HEK293 (cell line): ENCODE measurements at regions not wholly inside any gene's neighbourhood (a gene's known extent, or its start where the extent isn't known, plus 50 kb on each side); places are given as distances from the start of the nearest gene placed in this dataset.

ENCODE experiments used
- CTCF ChIA-PET: fragments of 350-600 bp; formaldehyde crosslinking; extraction: SDS; loops from one replicate; lab custom pipeline; 2021; ENCODE audit warnings: antibody characterized with exemption; lab: Yijun Ruan, JAX
- POLR2A ChIA-PET: fragments of 300-600 bp; formaldehyde crosslinking; extraction: SDS; loops from one replicate; lab custom pipeline; 2020; ENCODE audit warnings: antibody characterized with exemption, inconsistent platforms; lab: Yijun Ruan, JAX
- H3K27ac ChIP-seq: fragments of 200-500 bp; sonication (Bioruptor generic); 2 replicates; pipeline ENCODE4 v1.5.1; 2014; ENCODE audit warnings: low read depth, low read length, control low read depth, inconsistent platforms; ENCODE audit errors: extremely low read depth
- H3K36me3 ChIP-seq, 2 experiments: fragments of 200-500 bp in 1 of 2; sonication (Bioruptor generic) in 1 of 2; 1 replicate in 1 of 2; 2 replicates in 1 of 2; pipeline ENCODE4 v1.5.1; 2014 to 2017; ENCODE audit warnings: inconsistent platforms in 2 of 2, low read length in 2 of 2; ENCODE audit not compliant: control insufficient read depth in 2 of 2, insufficient read depth in 1 of 2
- H3K4me1 ChIP-seq: fragments of 200-500 bp; sonication (Bioruptor generic); 2 replicates; pipeline ENCODE4 v1.5.1; 2014; ENCODE audit warnings: mild to moderate bottlenecking, low read length, inconsistent platforms; ENCODE audit not compliant: control insufficient read depth, insufficient read depth
- H3K4me3 ChIP-seq: 2 replicates; pipeline ENCODE4 v1.5.1; 2011; ENCODE audit warnings: low read depth, mild to moderate bottlenecking, control low read depth, low read length, moderate library complexity
- H3K9me3 ChIP-seq: fragments of 200-500 bp; sonication (Bioruptor generic); 2 replicates; pipeline ENCODE4 v1.5.1; 2014; ENCODE audit warnings: low read depth, low read length, inconsistent platforms; ENCODE audit not compliant: control insufficient read depth, insufficient read depth
- BCL11A ChIP-seq: fragments of 450-650 bp; formaldehyde crosslinking; IDR thresholded peaks from 2 replicates; pipeline ENCODE4 v1.5.1; 2016; ENCODE audit warnings: low read depth, missing biosample characterization, missing genetic modification characterization
- CTCF ChIP-seq: fragments of 450-650 bp; formaldehyde crosslinking; IDR thresholded peaks from 2 replicates; pipeline ENCODE4 v1.5.1; 2016; ENCODE audit warnings: missing biosample characterization, missing genetic modification characterization
- GLI4 ChIP-seq: fragments of 450-650 bp; formaldehyde crosslinking; IDR thresholded peaks from 2 replicates; pipeline ENCODE4 v1.5.1; 2016; ENCODE audit warnings: missing biosample characterization, missing genetic modification characterization
- HOXC10 ChIP-seq: sonication (generic); formaldehyde crosslinking; IDR thresholded peaks from 2 replicates; pipeline ENCODE4 v1.8.1; 2023; ENCODE audit warnings: mild to moderate bottlenecking, missing genetic modification reagents
- KLF10 ChIP-seq: fragments of 450-650 bp; IDR thresholded peaks from 2 replicates; pipeline ENCODE4 v1.5.1; 2018; ENCODE audit warnings: missing biosample characterization, mild to moderate bottlenecking, missing genetic modification characterization
- SP3 ChIP-seq: fragments of 450-650 bp; formaldehyde crosslinking; IDR thresholded peaks from 2 replicates; pipeline ENCODE4 v1.5.1; 2016; ENCODE audit warnings: missing biosample characterization, missing genetic modification characterization
- ZNF10 ChIP-seq: fragments of 450-650 bp; formaldehyde crosslinking; IDR thresholded peaks from 2 replicates; pipeline ENCODE4 v1.5.1; 2017; ENCODE audit warnings: missing biosample characterization, missing genetic modification characterization
- ZNF121 ChIP-seq: fragments of 450-650 bp; formaldehyde crosslinking; IDR thresholded peaks from 2 replicates; pipeline ENCODE4 v1.5.1; 2016; ENCODE audit warnings: missing biosample characterization, missing genetic modification characterization
- ZNF132 ChIP-seq: fragments of 450-650 bp; formaldehyde crosslinking; IDR thresholded peaks from 2 replicates; pipeline ENCODE4 v1.5.1; 2017; ENCODE audit warnings: missing biosample characterization, missing genetic modification characterization, borderline replicate concordance
- ZNF175 ChIP-seq: fragments of 450-650 bp; formaldehyde crosslinking; IDR thresholded peaks from 2 replicates; pipeline ENCODE4 v1.5.1; 2016; ENCODE audit warnings: missing biosample characterization, missing genetic modification characterization
- ZNF184 ChIP-seq: fragments of 450-650 bp; IDR thresholded peaks from 2 replicates; pipeline ENCODE4 v1.5.1; 2018; ENCODE audit warnings: missing biosample characterization, mild to moderate bottlenecking, missing genetic modification characterization
- ZNF202 ChIP-seq: fragments of 450-650 bp; formaldehyde crosslinking; IDR thresholded peaks from 2 replicates; pipeline ENCODE4 v1.5.1; 2016; ENCODE audit warnings: missing biosample characterization, missing genetic modification characterization, borderline replicate concordance
- ZNF214 ChIP-seq: fragments of 450-650 bp; formaldehyde crosslinking; IDR thresholded peaks from 2 replicates; pipeline ENCODE4 v1.5.1; 2017; ENCODE audit warnings: missing biosample characterization, mild to moderate bottlenecking, missing genetic modification characterization, borderline replicate concordance
- ZNF280C ChIP-seq: fragments of 450-650 bp; formaldehyde crosslinking; IDR thresholded peaks from 2 replicates; pipeline ENCODE4 v1.5.1; 2016; ENCODE audit warnings: missing biosample characterization, missing genetic modification characterization
- ZNF394 ChIP-seq: fragments of 450-650 bp; formaldehyde crosslinking; IDR thresholded peaks from 2 replicates; pipeline ENCODE4 v1.5.1; 2016; ENCODE audit warnings: missing biosample characterization, missing genetic modification characterization, mild to moderate bottlenecking, moderate library complexity, borderline replicate concordance
- ZNF423 ChIP-seq: fragments of 450-650 bp; formaldehyde crosslinking; IDR thresholded peaks from 2 replicates; pipeline ENCODE4 v1.5.1; 2016; ENCODE audit warnings: missing biosample characterization, missing genetic modification characterization
- ZNF426 ChIP-seq: fragments of 450-650 bp; formaldehyde crosslinking; IDR thresholded peaks from 2 replicates; pipeline ENCODE4 v1.5.1; 2017; ENCODE audit warnings: missing biosample characterization, missing genetic modification characterization, mild to moderate bottlenecking, inconsistent platforms, moderate library complexity
- ZNF596 ChIP-seq: fragments of 450-650 bp; IDR thresholded peaks from 2 replicates; pipeline ENCODE4 v1.5.0; 2018; ENCODE audit warnings: missing biosample characterization, mild to moderate bottlenecking, missing genetic modification characterization, moderate library complexity
- ZNF610 ChIP-seq: fragments of 450-650 bp; formaldehyde crosslinking; IDR thresholded peaks from 2 replicates; pipeline ENCODE4 v1.5.1; 2016; ENCODE audit warnings: missing biosample characterization, missing genetic modification characterization, borderline replicate concordance
- ZNF654 ChIP-seq: fragments of 450-650 bp; formaldehyde crosslinking; IDR thresholded peaks from 2 replicates; pipeline ENCODE4 v1.5.1; 2016; ENCODE audit warnings: low read depth, missing biosample characterization, missing genetic modification characterization
- ZNF76 ChIP-seq: fragments of 450-650 bp; formaldehyde crosslinking; IDR thresholded peaks from 2 replicates; pipeline ENCODE4; 2016; ENCODE audit warnings: low read depth, missing biosample characterization, missing genetic modification characterization, borderline replicate concordance
- ZSCAN16 ChIP-seq: fragments of 450-650 bp; formaldehyde crosslinking; IDR thresholded peaks from 2 replicates; pipeline ENCODE4 v1.5.1; 2016; ENCODE audit warnings: missing biosample characterization, missing genetic modification characterization
- ZSCAN30 ChIP-seq: fragments of 450-650 bp; IDR thresholded peaks from 2 replicates; pipeline ENCODE4 v1.5.1; 2018; ENCODE audit warnings: missing biosample characterization, mild to moderate bottlenecking, missing genetic modification characterization, moderate library complexity
- ZXDB ChIP-seq: fragments of 450-650 bp; formaldehyde crosslinking; IDR thresholded peaks from 2 replicates; pipeline ENCODE4 v1.5.1; 2016; ENCODE audit warnings: missing biosample characterization, missing genetic modification characterization
- TF ChIP-seq, protein P1 (sequence below): fragments of 450-650 bp; formaldehyde crosslinking; IDR thresholded peaks from 2 replicates; pipeline ENCODE4 v1.5.1; 2017; ENCODE audit warnings: missing biosample characterization, mild to moderate bottlenecking, missing genetic modification characterization, moderate library complexity
- TF ChIP-seq, protein P2 (sequence below): fragments of 450-650 bp; formaldehyde crosslinking; IDR thresholded peaks from 2 replicates; pipeline ENCODE4 v1.5.1; 2016; ENCODE audit warnings: missing biosample characterization, missing genetic modification characterization
- TF ChIP-seq, protein P3 (sequence below): fragments of 450-650 bp; formaldehyde crosslinking; IDR thresholded peaks from 2 replicates; pipeline ENCODE4 v1.5.1; 2016; ENCODE audit warnings: missing biosample characterization, missing genetic modification characterization

DNA sequence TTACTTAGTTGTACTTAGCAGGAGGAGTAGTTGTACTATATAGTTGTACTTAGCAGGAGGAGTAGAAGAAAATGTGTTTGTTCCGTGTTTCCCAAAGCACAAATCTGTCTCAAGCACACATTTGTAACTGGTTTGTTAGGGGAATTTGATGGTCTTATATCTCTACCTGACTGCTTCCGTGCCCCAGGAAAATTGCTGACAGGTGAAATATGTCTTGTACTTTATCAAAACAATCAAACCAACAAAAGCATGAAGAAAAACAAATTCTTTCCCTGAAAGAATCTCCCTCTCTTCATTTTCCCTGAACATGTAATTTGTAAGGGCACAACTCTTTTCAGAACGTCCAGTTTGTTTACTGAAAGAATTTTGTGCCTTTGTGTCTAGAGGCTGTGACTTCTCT, 106.6 kb upstream of the RGS17 start:
- ChIA-PET CTCF (no interaction called here), POLR2A (no interaction called here)
- TF ChIP-seq ZSCAN16 (tag by site-specific recombination) (no peak), ZNF596 (no peak), ZNF426 (tag by site-specific recombination) (no peak), ZNF132 (no peak), ZNF10 (tag by site-specific recombination) (no peak), SP3 (no peak), KLF10 (tag by site-specific recombination) (no peak), ZNF202 (tag by site-specific recombination) (no peak), ZNF280C (tag by site-specific recombination) (no peak), HOXC10 (CRISPR knock-in tag) (no peak), ZSCAN30 (tag by site-specific recombination) (no peak)
- TF ChIP-seq, protein P1, sequence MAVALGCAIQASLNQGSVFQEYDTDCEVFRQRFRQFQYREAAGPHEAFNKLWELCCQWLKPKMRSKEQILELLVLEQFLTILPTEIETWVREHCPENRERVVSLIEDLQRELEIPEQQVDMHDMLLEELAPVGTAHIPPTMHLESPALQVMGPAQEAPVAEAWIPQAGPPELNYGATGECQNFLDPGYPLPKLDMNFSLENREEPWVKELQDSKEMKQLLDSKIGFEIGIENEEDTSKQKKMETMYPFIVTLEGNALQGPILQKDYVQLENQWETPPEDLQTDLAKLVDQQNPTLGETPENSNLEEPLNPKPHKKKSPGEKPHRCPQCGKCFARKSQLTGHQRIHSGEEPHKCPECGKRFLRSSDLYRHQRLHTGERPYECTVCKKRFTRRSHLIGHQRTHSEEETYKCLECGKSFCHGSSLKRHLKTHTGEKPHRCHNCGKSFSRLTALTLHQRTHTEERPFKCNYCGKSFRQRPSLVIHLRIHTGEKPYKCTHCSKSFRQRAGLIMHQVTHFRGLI (tag by site-specific recombination), result no peak
- Histone ChIP-seq H3K9me3 (no peaks in the 10 kb centered on the region), H3K36me3 (no peaks in the 10 kb centered on the region), H3K27ac (no peak overlapping the region), H3K4me3 (no peak overlapping the region), H3K4me1 (no peaks in the 10 kb centered on the region)

DNA sequence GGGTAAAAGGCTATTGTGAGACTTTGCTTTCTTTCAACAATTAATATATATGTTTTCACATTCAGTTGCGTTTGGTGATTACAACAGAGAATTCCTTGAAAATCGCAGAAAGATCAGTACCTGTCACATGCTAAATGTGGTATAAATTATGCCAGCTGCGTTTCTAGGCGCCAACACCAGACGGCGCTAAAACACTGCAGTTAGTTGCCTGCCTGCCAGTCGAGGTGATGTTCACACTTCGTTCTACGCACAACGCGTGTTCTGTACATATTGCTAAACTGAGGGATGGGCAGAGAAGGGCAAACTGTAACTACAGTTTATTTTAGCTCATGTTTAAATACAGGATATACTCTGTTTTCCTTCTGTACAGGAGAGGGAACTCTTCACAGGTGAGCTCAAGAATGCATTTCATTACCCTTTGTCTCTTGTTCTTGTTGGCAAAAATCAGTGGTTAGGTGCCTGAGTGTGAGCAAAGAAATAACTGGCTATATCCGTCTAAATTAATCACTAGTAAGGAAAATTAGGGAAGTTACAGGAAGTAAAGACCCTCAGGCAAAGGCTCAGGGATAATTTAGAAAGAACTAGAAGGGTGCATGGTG, 100.1 kb upstream of the RGS17 start:
- POLR2A ChIA-PET, result no interaction called here
- Histone ChIP-seq H3K36me3 (no peaks in the 10 kb centered on the region), H3K4me1 (no peaks in the 10 kb centered on the region), H3K4me3 (no peak overlapping the region), H3K9me3 (no peaks in the 10 kb centered on the region), H3K27ac (no peak overlapping the region)
- CTCF ChIA-PET, result interaction anchor here (0.6 to 3.4 kb wide), 38 partner anchors 8 to 859 kb away, joined by 3 to 21 read pairs (median 4); no protein-coding TSS in a partner anchor
- TF ChIP-seq ZNF610 (tag by site-specific recombination) (no peak), GLI4 (no peak), ZNF175 (tag by site-specific recombination) (no peak), ZNF654 (peak; percentile 63), ZNF394 (tag by site-specific recombination) (no peak), BCL11A (tag by site-specific recombination) (no peak), ZXDB (tag by site-specific recombination) (no peak), ZNF76 (tag by site-specific recombination) (no peak), ZNF121 (tag by site-specific recombination) (no peak), KLF10 (tag by site-specific recombination) (no peak), ZNF214 (tag by site-specific recombination) (no peak), ZNF184 (tag by site-specific recombination) (no peak), CTCF (tag by site-specific recombination) (0 out of 2 replicates have a peak, but pooled peaks have one; percentile 30), ZNF423 (tag by site-specific recombination) (no peak)
- TF ChIP-seq, protein P2, sequence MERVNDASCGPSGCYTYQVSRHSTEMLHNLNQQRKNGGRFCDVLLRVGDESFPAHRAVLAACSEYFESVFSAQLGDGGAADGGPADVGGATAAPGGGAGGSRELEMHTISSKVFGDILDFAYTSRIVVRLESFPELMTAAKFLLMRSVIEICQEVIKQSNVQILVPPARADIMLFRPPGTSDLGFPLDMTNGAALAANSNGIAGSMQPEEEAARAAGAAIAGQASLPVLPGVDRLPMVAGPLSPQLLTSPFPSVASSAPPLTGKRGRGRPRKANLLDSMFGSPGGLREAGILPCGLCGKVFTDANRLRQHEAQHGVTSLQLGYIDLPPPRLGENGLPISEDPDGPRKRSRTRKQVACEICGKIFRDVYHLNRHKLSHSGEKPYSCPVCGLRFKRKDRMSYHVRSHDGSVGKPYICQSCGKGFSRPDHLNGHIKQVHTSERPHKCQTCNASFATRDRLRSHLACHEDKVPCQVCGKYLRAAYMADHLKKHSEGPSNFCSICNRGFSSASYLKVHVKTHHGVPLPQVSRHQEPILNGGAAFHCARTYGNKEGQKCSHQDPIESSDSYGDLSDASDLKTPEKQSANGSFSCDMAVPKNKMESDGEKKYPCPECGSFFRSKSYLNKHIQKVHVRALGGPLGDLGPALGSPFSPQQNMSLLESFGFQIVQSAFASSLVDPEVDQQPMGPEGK (tag by site-specific recombination), result no peak
- TF ChIP-seq, protein P3, sequence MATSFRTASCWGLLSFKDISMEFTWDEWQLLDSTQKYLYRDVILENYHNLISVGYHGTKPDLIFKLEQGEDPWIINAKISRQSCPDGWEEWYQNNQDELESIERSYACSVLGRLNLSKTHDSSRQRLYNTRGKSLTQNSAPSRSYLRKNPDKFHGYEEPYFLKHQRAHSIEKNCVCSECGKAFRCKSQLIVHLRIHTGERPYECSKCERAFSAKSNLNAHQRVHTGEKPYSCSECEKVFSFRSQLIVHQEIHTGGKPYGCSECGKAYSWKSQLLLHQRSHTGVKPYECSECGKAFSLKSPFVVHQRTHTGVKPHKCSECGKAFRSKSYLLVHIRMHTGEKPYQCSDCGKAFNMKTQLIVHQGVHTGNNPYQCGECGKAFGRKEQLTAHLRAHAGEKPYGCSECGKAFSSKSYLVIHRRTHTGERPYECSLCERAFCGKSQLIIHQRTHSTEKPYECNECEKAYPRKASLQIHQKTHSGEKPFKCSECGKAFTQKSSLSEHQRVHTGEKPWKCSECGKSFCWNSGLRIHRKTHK (tag by site-specific recombination), result no peak
